A549 (cell line): ENCODE measurements at regions not wholly inside any gene's neighbourhood (a gene's known extent, or its start where the extent isn't known, plus 50 kb on each side); places are given as distances from the start of the nearest gene placed in this dataset.

ENCODE experiments used
- ATAC-seq, 2 experiments: fragments of 200-7000 bp in 1 of 2; fragments of >200 bp in 1 of 2; cut with Nextera tagmentation in 1 of 2; cut with Tn5 transposase in 1 of 2; 3 replicates each; pipeline versions ENCODE4 v1.8.0 to v1.9.1; 2018 to 2020; ENCODE audit warnings: mild to moderate bottlenecking in 1 of 2, moderate library complexity in 1 of 2
- CTCF ChIA-PET: fragments of 300-600 bp; sonication (Branson Sonifier 250); formaldehyde crosslinking; extraction: SDS; loops from one replicate; lab custom pipeline; 2021; ENCODE audit warnings: antibody characterized with exemption, inconsistent platforms; lab: Yijun Ruan, JAX
- POLR2A ChIA-PET: fragments of 350-600 bp; formaldehyde crosslinking; extraction: SDS; loops from one replicate; lab custom pipeline; 2021; ENCODE audit warnings: antibody characterized with exemption, inconsistent platforms; lab: Yijun Ruan, JAX
- DNase-seq, 2 experiments: peaks; one replicate each; pipeline versions ENCODE4 v3.0.0 to v3.0.0-alpha.2; 2011 to 2016; ENCODE audit warnings: low read depth in 1 of 2, low spot score in 1 of 2
- FAIRE-seq: peaks from 2 replicates; lab custom pipeline; 2011; peaks lifted over from hg19 to GRCh38; lab: Jason Lieb, UNC
- H3K27ac ChIP-seq, 2 experiments: fragments of >200 bp; sonication (Bioruptor Twin); formaldehyde crosslinking; 3 replicates each; pipeline ENCODE4 v1.5.1; 2016 to 2017
- H3K4me1 ChIP-seq: fragments of >200 bp; sonication (Bioruptor Twin); formaldehyde crosslinking; 3 replicates; pipeline ENCODE4 v1.6.1; 2016
- H3K4me2 ChIP-seq: fragments of >200 bp; sonication (Bioruptor Twin); formaldehyde crosslinking; 3 replicates; pipeline ENCODE4 v1.6.1; 2016
- H3K4me3 ChIP-seq: fragments of >200 bp; sonication (Bioruptor Twin); formaldehyde crosslinking; 3 replicates; pipeline ENCODE4 v1.5.1; 2016
- H3K9me3 ChIP-seq: fragments of >200 bp; sonication (Bioruptor Twin); formaldehyde crosslinking; 3 replicates; pipeline ENCODE4 v1.6.1; 2016
- CHD2 ChIP-seq: fragments of 150-350 bp; IDR thresholded peaks from 2 replicates; pipeline ENCODE4 v1.6.1; 2014; ENCODE audit warnings: low read length; ENCODE audit not compliant: partially characterized antibody
- CHD4 ChIP-seq: fragments of 200-600 bp; sonication (generic); IDR thresholded peaks from 2 replicates; pipeline ENCODE4 v1.6.1; 2016; ENCODE audit warnings: antibody characterized with exemption, mild to moderate bottlenecking, borderline replicate concordance
- EHMT2 ChIP-seq: fragments of 200-600 bp; sonication (generic); IDR thresholded peaks from 2 replicates; pipeline ENCODE4 v1.6.1; 2016; ENCODE audit warnings: antibody characterized with exemption, low read depth, mild to moderate bottlenecking, moderate library complexity
- EP300 ChIP-seq, 2 experiments: fragments of >200 bp; sonication (Bioruptor Twin); formaldehyde crosslinking; IDR thresholded peaks; 2 replicates in 1 of 2; 3 replicates in 1 of 2; pipeline ENCODE4 v1.6.1; 2016 to 2017
- ESRRA ChIP-seq: fragments of 150-350 bp; IDR thresholded peaks from 2 replicates; pipeline ENCODE4 v1.6.1; 2014; ENCODE audit warnings: mild to moderate bottlenecking, low read length, borderline replicate concordance
- FOSB ChIP-seq: fragments of 250-450 bp; sonication (Bioruptor Pico); IDR thresholded peaks from 2 replicates; pipeline ENCODE4 v1.5.0; 2020; ENCODE audit warnings: mild to moderate bottlenecking, moderate library complexity
- FOSL2 ChIP-seq, 2 experiments: fragments of 450-650 bp in 1 of 2; fragments of >200 bp in 1 of 2; sonication (Bioruptor Twin) in 1 of 2; formaldehyde crosslinking; IDR thresholded peaks; 2 replicates each; pipeline versions ENCODE4 v1.5.0 to v1.6.1; 2016 to 2020; ENCODE audit warnings: mild to moderate bottlenecking in 1 of 2, moderate library complexity in 1 of 2
- GATA3 ChIP-seq: IDR thresholded peaks from 2 replicates; pipeline ENCODE4 v1.6.1; 2012; ENCODE audit warnings: borderline replicate concordance
- HEYL ChIP-seq: fragments of 250-450 bp; sonication (Bioruptor Pico); IDR thresholded peaks from 2 replicates; pipeline ENCODE4 v1.8.0; 2021; ENCODE audit warnings: mild to moderate bottlenecking, moderate library complexity
- HMGXB4 ChIP-seq: fragments of 250-450 bp; sonication (Bioruptor Pico); IDR thresholded peaks from 2 replicates; pipeline ENCODE4 v1.5.0; 2021; ENCODE audit warnings: mild to moderate bottlenecking, moderate library complexity, borderline replicate concordance
- HOXA7 ChIP-seq: fragments of 250-450 bp; sonication (Bioruptor Pico); IDR thresholded peaks from 2 replicates; pipeline ENCODE4 v1.5.0; 2020; ENCODE audit warnings: mild to moderate bottlenecking, moderate library complexity
- HOXB13 ChIP-seq: fragments of 250-450 bp; sonication (Bioruptor Pico); IDR thresholded peaks from 2 replicates; pipeline ENCODE4 v1.5.0; 2020; ENCODE audit warnings: low read depth, mild to moderate bottlenecking, moderate library complexity
- HOXB5 ChIP-seq: fragments of 250-450 bp; sonication (Bioruptor Pico); IDR thresholded peaks from 2 replicates; pipeline ENCODE4 v1.5.0; 2020; ENCODE audit warnings: mild to moderate bottlenecking, moderate library complexity
- JUN ChIP-seq, 2 experiments: fragments of >200 bp; sonication (Bioruptor Twin); formaldehyde crosslinking; IDR thresholded peaks; 2 replicates in 1 of 2; 3 replicates in 1 of 2; pipeline ENCODE4 v1.6.1; 2016 to 2017
- KDM5A ChIP-seq: fragments of 200-600 bp; sonication (generic); IDR thresholded peaks from 2 replicates; pipeline ENCODE4 v1.6.1; 2016; ENCODE audit warnings: antibody characterized with exemption, mild to moderate bottlenecking
- MAX ChIP-seq: IDR thresholded peaks from 2 replicates; pipeline ENCODE4 v1.6.1; 2012
- MAZ ChIP-seq: fragments of 150-350 bp; IDR thresholded peaks from 2 replicates; pipeline ENCODE4 v1.6.1; 2014; ENCODE audit warnings: antibody characterized with exemption, low read depth, low read length, borderline replicate concordance
- MYC ChIP-seq: IDR thresholded peaks from 2 replicates; pipeline ENCODE4 v1.6.1; 2012; ENCODE audit warnings: mild to moderate bottlenecking, inconsistent platforms, low read length, improper control_type of control experiment, borderline replicate concordance
- NR3C1 ChIP-seq: fragments of >200 bp; sonication (Bioruptor Twin); formaldehyde crosslinking; IDR thresholded peaks from 3 replicates; pipeline ENCODE4 v1.6.1; 2017
- PHF8 ChIP-seq: fragments of 200-600 bp; sonication (generic); IDR thresholded peaks from 2 replicates; pipeline ENCODE4 v1.6.1; 2016; ENCODE audit warnings: low read depth, mild to moderate bottlenecking, antibody characterized with exemption, moderate library complexity, borderline replicate concordance
- RAD21 ChIP-seq, 2 experiments: fragments of >200 bp in 1 of 2; sonication (Bioruptor Twin) in 1 of 2; formaldehyde crosslinking in 1 of 2; IDR thresholded peaks in 1 of 2; conservative IDR thresholded peaks in 1 of 2; 2 replicates in 1 of 2; 3 replicates in 1 of 2; pipeline ENCODE4 v1.6.1; 2012 to 2018; ENCODE audit warnings: inconsistent platforms in 1 of 2
- REST ChIP-seq: fragments of 200-600 bp; sonication (generic); IDR thresholded peaks from 2 replicates; pipeline ENCODE4 v1.6.1; 2016; ENCODE audit warnings: antibody characterized with exemption, mild to moderate bottlenecking, moderate library complexity
- RFX5 ChIP-seq: fragments of 450-650 bp; IDR thresholded peaks from 2 replicates; pipeline ENCODE4 v1.7.1; 2014; ENCODE audit warnings: antibody characterized with exemption, mild to moderate bottlenecking, moderate library complexity
- SMC3 ChIP-seq: fragments of >200 bp; sonication (Bioruptor Twin); formaldehyde crosslinking; IDR thresholded peaks from 3 replicates; pipeline ENCODE4 v1.6.1; 2018; ENCODE audit warnings: inconsistent platforms
- SREBF2 ChIP-seq: fragments of 450-650 bp; IDR thresholded peaks from 2 replicates; pipeline ENCODE4 v1.6.1; 2014; ENCODE audit warnings: mild to moderate bottlenecking, moderate library complexity
- ZC3H11A ChIP-seq: fragments of 450-650 bp; IDR thresholded peaks from 2 replicates; pipeline ENCODE4 v1.6.1; 2014; ENCODE audit warnings: antibody characterized with exemption, mild to moderate bottlenecking
- ZSCAN20 ChIP-seq: fragments of 250-450 bp; sonication (Bioruptor Pico); IDR thresholded peaks from 2 replicates; pipeline ENCODE4 v1.8.0; 2022; ENCODE audit warnings: mild to moderate bottlenecking, moderate library complexity
- WGBS: methylation state at CpG from one replicate; pipeline ENCODE4 v1.1.6; 2017; ENCODE audit errors: missing lambda C conversion rate; 5-methylcytosine and 5-hydroxymethylcytosine counted together

GRCh38 chr3:106139826-106140225 lies 271.0 kb upstream of the CBLB start:
- Histone ChIP-seq H3K27ac (no peak overlapping the region), H3K9me3 (no peaks in the 10 kb centered on the region), H3K4me1 (no peaks in the 10 kb centered on the region), H3K4me2 (no peak overlapping the region), H3K4me3 (no peak overlapping the region)
- DNase-seq (no peak), ATAC-seq (no peak), FAIRE-seq (no peak)
- ChIA-PET CTCF (interaction anchor here (1.2 kb wide), 1 partner anchor 23 kb away, joined by 3 read pairs; no protein-coding TSS in a partner anchor), POLR2A (no interaction called here)
- 81% methylated on average over 1 of the region's 1 CpG for WGBS
- no peak for TF ChIP-seq MAX
- TF ChIP-seq HMGXB4, result no peak
- no peak for TF ChIP-seq HEYL (CRISPR knock-in tag)
- no peak for TF ChIP-seq EP300 (IDR thresholded peaks at IDR 0.05)
- TF ChIP-seq REST, result no peak
- no peak for TF ChIP-seq HOXB13
- TF ChIP-seq GATA3, result no peak
- TF ChIP-seq EHMT2, result no peak
- no peak for TF ChIP-seq SREBF2
- TF ChIP-seq FOSL2 (IDR thresholded peaks at IDR 0.05), result no peak
- no peak for TF ChIP-seq FOSL2 (CRISPR knock-in tag; IDR thresholded peaks at IDR 0.05)
- no peak for TF ChIP-seq HOXA7
- TF ChIP-seq KDM5A, result no peak
- TF ChIP-seq CHD2, result no peak
- TF ChIP-seq ZSCAN20, result no peak
- no peak for TF ChIP-seq SMC3
- TF ChIP-seq JUN (IDR thresholded peaks at IDR 0.05), result no peak
- TF ChIP-seq CHD4, result no peak
- no peak for TF ChIP-seq FOSB
- TF ChIP-seq ZC3H11A, result no peak
- no peak for TF ChIP-seq ESRRA

- FAIRE-seq, result no peak
- Histone ChIP-seq H3K4me3 (no peak overlapping the region), H3K4me2 (no peak overlapping the region), H3K4me1 (no peaks in the 10 kb centered on the region), H3K9me3 (no peaks in the 10 kb centered on the region), H3K27ac (no peak overlapping the region)
- no peak for DNase-seq
- CTCF ChIA-PET, result no interaction called here
- POLR2A ChIA-PET, result no interaction called here
- no peak for ATAC-seq
- TF ChIP-seq NR3C1 (no peak), MAZ (no peak), RAD21 (conservative IDR thresholded peaks at IDR 0.05 in 1 of 2, IDR thresholded peaks at IDR 0.05 in 1 of 2) (no peak), KDM5A (no peak), MYC (no peak), ESRRA (no peak), MAX (no peak), RFX5 (no peak), HOXB5 (no peak), PHF8 (no peak), SREBF2 (no peak), REST (no peak), HMGXB4 (no peak), ZC3H11A (no peak)
These were observed 271.6 kb upstream of the CBLB start for GRCh38 chr3:106140431-106140830.
